ENCODE measurements at regions not wholly inside any gene's neighbourhood (a gene's known extent, or its start where the extent isn't known, plus 50 kb on each side); places are given as distances from the start of the nearest gene placed in this dataset.

DNA sequence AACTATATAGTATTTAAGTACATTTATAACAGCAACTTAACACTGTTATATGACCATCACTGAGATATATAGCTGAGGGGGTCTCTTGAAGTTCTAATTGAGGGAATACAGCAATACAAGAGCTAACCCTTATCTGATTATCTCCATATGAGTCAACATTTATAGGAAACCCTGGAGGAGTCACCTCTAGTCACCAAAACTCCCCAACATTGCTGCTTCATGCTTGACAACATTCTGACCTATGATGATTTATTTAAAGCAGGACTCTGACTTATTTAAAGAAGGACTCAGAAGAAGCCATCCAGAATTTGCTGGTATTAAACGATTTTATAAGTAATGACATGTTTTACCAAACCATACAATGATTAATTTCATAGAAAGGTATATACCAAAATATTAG is 182.6 kb upstream of the NOX3 start:
- FAIRE-seq (no peak), DNase-seq (ENCODE audit: low read depth, low spot score) (no peak)
- H3K9me1 ChIP-seq (ENCODE audit: control insufficient read depth, extremely low read depth, insufficient read depth, low read length) = no peaks in the 10 kb centered on the region
- no peaks in the 10 kb centered on the region for H3K79me2 ChIP-seq (ENCODE audit: control insufficient read depth, insufficient read depth, low read length)
- H3K4me3 ChIP-seq (ENCODE audit: control insufficient read depth in 2 of 3, extremely low read depth in 1 of 3, insufficient read depth in 2 of 3, low read depth in 1 of 3, low read length in 3 of 3) = no peak overlapping the region
- no peaks in the 10 kb centered on the region for H3K9me3 ChIP-seq (ENCODE audit: control insufficient read depth, low read depth, low read length)
- no peaks in the 10 kb centered on the region for H4K20me1 ChIP-seq (ENCODE audit: control insufficient read depth, extremely low read depth, insufficient read depth, low read length)
- no peaks in the 10 kb centered on the region for H3K27me3 ChIP-seq (ENCODE audit: control insufficient read depth, extremely low read depth, insufficient read depth, low read length)
- H2AFZ ChIP-seq (ENCODE audit: control insufficient read depth, low read length) = no peak overlapping the region
- no peaks in the 10 kb centered on the region for H3K4me1 ChIP-seq (ENCODE audit: control insufficient read depth, extremely low read depth, insufficient read depth, low read length)
- no peak overlapping the region for H3K9ac ChIP-seq (ENCODE audit: control insufficient read depth, extremely low read depth, insufficient read depth, low read length)
- dilution Hi-C loops (cut with MboI; ENCODE audit: extremely low pct_ligation_motif_present, low sequenced_read_pairs) = no loop called here
- TF ChIP-seq EZH2 (IDR thresholded peaks at IDR 0.05; ENCODE audit: low read length) (no peak), CTCF (optimal IDR thresholded peaks at IDR 0.05 in 1 of 3, IDR thresholded peaks at IDR 0.05 in 1 of 3, conservative IDR thresholded peaks at IDR 0.05 in 1 of 3; ENCODE audit: extremely low read depth in 1 of 3, insufficient read depth in 2 of 3, low read length in 3 of 3) (no peak)
- no peaks in the 10 kb centered on the region for H3K36me3 ChIP-seq (ENCODE audit: control insufficient read depth in 2 of 2, extremely low read depth in 1 of 2, insufficient read depth in 2 of 2, low read length in 2 of 2)
- no peak overlapping the region for H3K27ac ChIP-seq (ENCODE audit: control insufficient read depth, insufficient read depth, low read length)
- no peak overlapping the region for H3K4me2 ChIP-seq (ENCODE audit: control insufficient read depth, extremely low read depth, insufficient read depth, low read depth, low read length)

GRCh38 chr6:155635416-155635815 is 179.8 kb upstream of the NOX3 start:
- FAIRE-seq = no peak
- no peak for TF ChIP-seq CTCF (optimal IDR thresholded peaks at IDR 0.05 in 1 of 3, IDR thresholded peaks at IDR 0.05 in 1 of 3, conservative IDR thresholded peaks at IDR 0.05 in 1 of 3; ENCODE audit: extremely low read depth in 1 of 3, insufficient read depth in 2 of 3, low read length in 3 of 3)
- TF ChIP-seq EZH2 (IDR thresholded peaks at IDR 0.05; ENCODE audit: low read length) = no peak
- Histone ChIP-seq H4K20me1 (ENCODE audit: control insufficient read depth, extremely low read depth, insufficient read depth, low read length) (no peaks in the 10 kb centered on the region), H3K4me1 (ENCODE audit: control insufficient read depth, extremely low read depth, insufficient read depth, low read length) (no peaks in the 10 kb centered on the region), H3K4me3 (ENCODE audit: control insufficient read depth in 2 of 3, extremely low read depth in 1 of 3, insufficient read depth in 2 of 3, low read depth in 1 of 3, low read length in 3 of 3) (no peak overlapping the region), H3K79me2 (ENCODE audit: control insufficient read depth, insufficient read depth, low read length) (no peaks in the 10 kb centered on the region), H3K27me3 (ENCODE audit: control insufficient read depth, extremely low read depth, insufficient read depth, low read length) (no peaks in the 10 kb centered on the region), H3K4me2 (ENCODE audit: control insufficient read depth, extremely low read depth, insufficient read depth, low read depth, low read length) (no peak overlapping the region), H3K36me3 (ENCODE audit: control insufficient read depth in 2 of 2, extremely low read depth in 1 of 2, insufficient read depth in 2 of 2, low read length in 2 of 2) (no peaks in the 10 kb centered on the region), H2AFZ (ENCODE audit: control insufficient read depth, low read length) (no peak overlapping the region), H3K9me1 (ENCODE audit: control insufficient read depth, extremely low read depth, insufficient read depth, low read length) (no peaks in the 10 kb centered on the region), H3K9me3 (ENCODE audit: control insufficient read depth, low read depth, low read length) (no peaks in the 10 kb centered on the region), H3K27ac (ENCODE audit: control insufficient read depth, insufficient read depth, low read length) (no peak overlapping the region), H3K9ac (ENCODE audit: control insufficient read depth, extremely low read depth, insufficient read depth, low read length) (no peak overlapping the region)
- DNase-seq (ENCODE audit: low read depth, low spot score) = no peak
- dilution Hi-C loops (cut with MboI; ENCODE audit: extremely low pct_ligation_motif_present, low sequenced_read_pairs) = no loop called here

All from keratinocyte (primary cell).